Stimulated activated CD8-positive, alpha-beta memory T cell treated with anti-CD3 and anti-CD28 coated beads, Interleukin-4, amount 100 ng/mL, for 48 hours (primary cell): ENCODE measurements at regions not wholly inside any gene's neighbourhood (a gene's known extent, or its start where the extent isn't known, plus 50 kb on each side); places are given as distances from the start of the nearest gene placed in this dataset.
A peak's percentile ranks its signal among the peaks of the same experiment; 100 is the strongest.

ENCODE experiments used
- DNase-seq: peaks from one replicate; pipeline ENCODE4 v3.0.0-alpha.2; 2020

DNA sequence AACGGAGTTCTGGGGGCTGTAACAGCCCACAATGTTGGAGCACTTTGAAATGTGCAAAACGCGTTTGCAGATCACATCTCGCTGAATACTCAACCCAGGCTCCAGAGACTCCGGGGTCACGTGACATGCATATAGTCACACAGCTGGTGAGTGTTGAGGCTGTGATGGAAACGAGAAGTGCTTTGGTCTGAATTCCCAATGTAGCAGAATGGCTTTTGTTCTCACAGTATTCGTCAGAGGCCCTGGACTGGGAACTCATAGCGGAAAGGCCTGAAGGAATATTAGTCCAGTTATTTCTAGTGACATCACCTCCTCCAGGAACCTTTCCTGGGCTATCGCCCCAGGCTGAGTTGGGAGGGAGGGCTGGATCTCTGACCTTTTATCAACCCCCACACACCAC is 95.8 kb upstream of the CRHR1 start:
- no peak for DNase-seq

DNA sequence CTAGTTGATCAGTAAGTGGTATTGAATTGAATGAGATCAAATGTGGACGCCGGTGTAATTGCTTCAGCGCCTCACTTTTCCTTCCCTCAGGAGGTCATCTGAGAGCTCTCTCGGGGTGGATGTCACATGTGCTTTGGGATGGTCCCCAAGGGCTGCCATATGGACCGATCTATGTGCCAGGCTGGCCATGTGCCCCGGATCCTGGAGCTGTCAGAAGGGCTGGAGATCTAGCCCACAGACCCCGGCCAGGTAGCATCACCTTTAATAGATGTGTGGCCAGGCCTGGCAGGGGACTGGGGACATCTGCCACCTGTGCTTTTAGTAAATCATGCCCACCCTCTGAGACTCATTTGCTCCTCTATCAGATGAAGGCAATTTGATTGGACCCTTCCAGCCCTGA is 95.3 kb upstream of the CRHR1 start:
- no peak for DNase-seq

DNA sequence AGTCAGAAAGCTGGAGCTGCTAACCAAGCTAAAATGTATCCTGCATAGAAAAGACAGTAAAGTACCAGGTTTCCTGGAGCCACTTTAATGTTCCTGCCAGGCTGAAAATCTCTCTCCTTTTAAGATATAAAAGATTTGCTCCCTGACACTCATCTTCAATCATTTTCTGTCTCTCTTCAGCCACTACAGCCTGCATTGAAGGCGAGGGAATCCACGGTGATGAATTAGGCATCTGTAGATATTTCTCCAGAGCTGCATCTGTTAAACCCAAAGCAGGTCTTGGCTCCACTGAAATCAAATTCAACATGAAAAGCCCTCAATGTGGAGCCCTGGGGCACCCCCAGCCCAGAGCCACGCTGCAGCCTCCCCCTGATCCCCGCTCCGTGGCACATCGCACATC is 94.7 kb upstream of the CRHR1 start:
- DNase-seq = no peak

DNA sequence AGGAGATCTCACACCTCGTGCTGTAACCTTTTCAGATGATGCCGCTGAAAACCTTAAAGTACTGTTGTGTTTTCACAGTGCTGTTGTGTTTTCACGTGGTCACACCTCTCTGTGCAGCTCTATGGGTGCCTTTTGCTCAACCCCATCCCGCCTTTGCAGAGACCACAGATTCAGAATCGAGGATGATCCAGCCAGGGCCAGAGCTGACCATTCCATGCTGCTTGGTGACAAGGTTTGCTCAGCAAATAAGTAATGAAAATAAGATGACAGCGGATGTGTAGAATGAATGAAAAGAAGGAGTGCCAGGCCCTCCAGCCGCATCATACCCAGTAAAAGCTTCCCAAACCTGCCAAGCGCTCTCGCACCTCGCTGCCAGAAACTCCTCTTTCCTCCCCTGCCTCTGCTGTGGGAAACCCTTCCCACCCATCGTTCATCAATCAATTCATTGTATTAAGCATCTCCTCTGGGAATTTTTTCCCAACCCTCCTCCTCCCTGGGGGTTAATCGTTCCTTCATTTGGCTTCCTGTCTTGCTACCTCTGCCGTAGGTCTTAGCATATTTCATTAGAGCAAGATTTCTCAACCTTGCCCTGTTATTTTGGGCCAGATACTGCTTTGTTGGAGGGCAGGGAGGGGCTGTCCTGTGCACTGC is 93.4 kb upstream of the CRHR1 start:
- no peak for DNase-seq

DNA sequence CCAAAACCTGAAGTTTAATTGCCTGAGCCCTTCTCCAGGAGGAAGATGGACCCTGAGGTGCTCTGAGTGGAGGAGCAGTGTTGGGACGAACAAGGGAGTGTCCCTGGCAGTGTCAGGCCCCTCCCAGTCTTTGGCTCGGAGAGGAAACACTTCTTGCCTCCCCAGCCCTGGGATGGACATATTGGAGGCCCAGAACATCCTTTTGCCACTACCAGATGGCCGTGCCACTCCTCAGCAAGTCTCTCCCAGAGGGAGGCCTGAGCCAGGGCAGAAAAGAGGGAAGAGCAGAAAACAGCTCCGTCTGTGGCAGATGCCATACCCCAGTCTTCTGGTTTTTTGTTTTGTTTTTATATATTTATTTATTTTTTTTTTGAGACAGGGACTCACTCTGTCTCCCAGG is 91.5 kb upstream of the CRHR1 start:
- DNase-seq = no peak

DNA sequence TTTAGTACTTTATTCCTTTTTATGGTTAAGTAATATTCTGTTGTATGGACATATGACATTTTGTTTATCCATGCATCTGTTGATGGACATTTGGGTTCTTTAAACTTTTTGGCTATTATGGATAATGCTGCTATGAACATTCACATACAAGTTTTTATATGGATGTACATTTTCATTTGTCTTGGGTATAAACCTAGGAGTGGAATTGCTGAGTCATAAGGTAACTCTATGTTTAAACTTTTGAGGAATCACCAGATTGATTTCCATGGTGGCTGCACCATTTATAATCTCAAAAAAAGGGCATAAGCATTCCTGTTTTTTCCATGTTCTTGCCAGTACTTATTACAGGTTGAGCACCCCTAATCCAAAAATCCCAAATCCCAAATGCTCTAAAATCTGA is 90.3 kb upstream of the CRHR1 start:
- no peak for DNase-seq

DNA sequence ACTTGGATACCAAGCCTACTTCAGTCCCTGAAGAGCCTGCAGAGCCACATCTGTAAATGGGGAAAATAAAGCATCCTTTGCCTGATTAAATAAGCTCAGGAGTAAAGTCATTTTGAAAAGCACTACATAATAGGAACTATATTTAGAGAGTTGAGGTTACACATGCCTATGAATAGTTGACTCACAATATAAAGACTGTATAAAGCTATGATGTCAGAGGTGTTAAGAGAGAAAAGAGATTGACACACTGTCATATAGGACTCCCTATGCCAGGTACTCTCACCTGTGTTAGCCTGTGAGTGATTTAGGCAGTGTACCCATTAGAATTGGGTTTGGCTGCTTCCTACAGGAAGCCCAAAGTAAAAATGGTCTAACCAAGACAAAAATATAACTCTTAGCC is 87.7 kb upstream of the CRHR1 start:
- no peak for DNase-seq

DNA sequence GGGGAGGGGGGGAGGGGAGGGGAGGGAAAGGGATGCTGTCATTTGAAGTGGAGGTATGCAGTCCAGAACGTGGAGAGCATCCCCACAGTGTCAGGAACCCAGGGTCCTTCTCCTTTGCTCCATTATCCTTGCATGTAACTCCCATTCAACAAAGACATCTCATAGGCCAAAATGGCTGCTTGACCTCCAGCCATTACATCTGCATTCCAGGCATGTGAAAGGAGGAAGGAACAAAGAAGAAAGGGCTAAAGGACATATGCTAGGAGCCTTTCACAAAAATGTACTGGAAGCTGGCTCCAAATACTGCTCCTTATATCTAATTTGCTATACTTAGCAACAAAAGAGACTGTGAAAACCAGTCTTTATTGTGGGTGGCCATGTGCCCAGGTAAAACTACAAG is 87.0 kb upstream of the CRHR1 start:
- no peak for DNase-seq

DNA sequence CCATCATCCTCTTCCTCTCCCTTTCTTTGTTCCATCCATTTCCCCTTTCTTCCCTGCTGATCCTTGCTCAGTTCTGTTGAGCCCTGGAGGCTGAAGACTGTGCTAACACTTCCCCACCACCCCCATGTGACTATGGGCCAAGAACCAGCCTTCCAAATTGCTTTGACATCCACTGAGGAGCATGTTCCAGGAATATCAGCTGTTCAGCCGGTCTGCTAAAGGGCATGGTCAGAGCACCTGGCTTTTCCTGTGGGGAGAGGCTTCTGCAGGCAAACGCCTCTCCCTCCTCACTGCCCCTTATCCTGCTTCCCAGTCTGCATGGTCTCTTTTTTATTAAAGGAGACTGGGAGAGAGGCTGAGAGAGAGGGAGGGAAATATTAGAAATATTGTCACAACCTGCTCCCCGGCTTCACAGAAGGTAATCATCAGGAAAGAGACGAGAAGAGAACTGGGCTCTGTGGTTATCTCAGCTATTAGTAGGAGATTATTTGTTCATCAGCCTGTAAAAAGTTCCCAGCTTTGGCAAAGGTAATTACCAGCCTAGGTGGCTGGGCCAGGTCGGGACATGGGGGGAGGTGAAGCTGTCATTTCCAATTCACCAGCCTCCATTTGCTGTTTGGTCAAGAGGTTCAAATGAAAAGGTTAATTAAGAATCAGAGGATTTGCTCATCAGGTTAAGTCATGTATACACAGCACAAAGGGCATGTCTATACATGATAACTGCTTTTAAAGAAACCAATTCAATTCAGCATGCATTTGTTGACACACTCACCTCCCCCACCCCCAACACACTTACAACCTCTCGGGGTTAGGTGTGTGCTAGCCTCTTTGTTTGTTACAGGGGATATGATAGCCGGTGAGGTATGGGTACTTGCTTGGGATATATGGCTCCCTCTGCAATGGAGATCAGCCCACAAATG is 83.7 kb upstream of the CRHR1 start:
- DNase-seq = no peak

DNA sequence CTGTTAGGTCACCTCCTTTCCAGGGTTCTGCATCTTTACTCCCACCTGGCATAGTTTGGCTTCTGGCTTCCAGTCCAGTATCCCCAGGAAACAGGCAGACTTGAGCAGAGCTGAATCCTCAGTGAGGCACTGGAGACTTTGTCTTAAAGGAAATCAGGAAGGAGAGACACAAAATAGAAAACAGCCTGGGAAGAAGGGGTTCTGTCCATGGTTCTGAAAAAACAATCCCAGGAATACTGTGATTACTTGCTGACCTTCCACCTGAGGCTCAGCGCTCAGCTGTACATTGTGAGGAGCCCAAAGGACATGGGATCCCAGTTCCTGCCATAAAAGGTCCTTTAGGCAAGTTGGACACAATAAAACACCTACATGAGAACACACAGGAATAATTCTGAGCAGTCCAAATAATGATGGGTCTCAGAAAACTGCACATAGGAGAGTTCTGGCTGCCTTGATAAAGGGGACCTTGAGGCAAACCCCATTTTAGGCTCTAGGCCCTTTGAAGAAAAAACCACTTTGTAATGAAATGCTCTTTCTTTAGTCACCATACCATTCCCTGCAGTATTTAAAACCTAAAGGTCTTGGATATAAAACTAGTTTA is 81.4 kb upstream of the CRHR1 start:
- no peak for DNase-seq

DNA sequence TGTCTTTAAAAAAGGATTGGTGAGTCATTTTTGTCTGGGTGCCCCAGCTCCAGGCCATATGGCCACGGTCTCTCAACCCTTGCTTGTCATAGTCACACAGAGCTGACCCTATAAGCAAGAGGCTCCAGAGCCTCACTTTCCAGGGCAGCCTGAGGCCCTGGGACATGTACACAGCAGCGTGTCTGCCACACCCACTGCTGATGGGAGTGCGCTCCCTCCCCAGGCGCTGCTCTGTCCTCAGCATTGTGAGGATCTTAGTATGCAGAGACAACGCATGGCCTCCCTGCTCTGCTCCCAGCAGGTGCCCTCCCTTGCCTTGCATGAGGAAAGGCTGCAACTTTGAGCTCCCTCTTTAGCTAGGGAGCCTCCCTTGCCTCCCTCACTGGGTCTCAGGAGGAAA is 80.8 kb upstream of the CRHR1 start:
- no peak for DNase-seq

DNA sequence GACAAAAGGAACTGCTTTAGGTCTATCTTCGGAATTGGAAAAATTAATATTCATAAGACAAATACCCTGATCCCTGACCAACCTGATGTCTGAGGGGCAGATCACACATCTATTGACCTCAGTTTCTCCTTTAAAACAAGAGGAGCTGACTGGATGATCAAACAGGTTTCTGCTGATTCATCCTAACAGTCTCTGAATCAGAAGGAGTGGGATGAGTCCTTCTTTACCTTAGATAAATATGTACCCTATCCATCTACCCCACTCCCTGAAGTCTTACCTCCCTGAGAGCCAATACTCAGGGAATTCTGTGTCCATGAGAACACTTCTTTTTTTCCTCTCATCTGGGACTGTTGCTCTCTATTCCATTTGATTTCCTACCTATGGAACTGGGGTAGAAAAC is 80.3 kb upstream of the CRHR1 start:
- DNase-seq = no peak

DNA sequence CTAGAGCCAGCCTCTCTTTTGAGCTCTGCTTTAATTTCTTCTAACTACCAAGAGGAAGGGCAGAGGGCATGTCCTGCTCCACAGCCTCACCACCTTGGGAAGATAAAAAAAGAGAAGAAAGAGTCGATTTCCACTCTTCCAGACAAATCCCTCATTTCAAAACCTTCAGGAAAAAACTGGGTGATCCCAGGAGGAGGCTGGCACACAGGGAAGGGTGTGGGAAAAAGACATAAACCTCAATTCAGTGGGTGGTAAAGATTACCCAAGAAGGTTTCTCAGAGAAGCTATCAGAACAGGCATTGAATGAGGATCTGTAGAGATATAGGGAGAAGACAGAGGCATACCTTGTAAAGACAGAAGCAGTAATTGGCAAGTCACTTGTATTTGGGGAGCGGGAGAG is 79.9 kb upstream of the CRHR1 start:
- DNase-seq = no peak

DNA sequence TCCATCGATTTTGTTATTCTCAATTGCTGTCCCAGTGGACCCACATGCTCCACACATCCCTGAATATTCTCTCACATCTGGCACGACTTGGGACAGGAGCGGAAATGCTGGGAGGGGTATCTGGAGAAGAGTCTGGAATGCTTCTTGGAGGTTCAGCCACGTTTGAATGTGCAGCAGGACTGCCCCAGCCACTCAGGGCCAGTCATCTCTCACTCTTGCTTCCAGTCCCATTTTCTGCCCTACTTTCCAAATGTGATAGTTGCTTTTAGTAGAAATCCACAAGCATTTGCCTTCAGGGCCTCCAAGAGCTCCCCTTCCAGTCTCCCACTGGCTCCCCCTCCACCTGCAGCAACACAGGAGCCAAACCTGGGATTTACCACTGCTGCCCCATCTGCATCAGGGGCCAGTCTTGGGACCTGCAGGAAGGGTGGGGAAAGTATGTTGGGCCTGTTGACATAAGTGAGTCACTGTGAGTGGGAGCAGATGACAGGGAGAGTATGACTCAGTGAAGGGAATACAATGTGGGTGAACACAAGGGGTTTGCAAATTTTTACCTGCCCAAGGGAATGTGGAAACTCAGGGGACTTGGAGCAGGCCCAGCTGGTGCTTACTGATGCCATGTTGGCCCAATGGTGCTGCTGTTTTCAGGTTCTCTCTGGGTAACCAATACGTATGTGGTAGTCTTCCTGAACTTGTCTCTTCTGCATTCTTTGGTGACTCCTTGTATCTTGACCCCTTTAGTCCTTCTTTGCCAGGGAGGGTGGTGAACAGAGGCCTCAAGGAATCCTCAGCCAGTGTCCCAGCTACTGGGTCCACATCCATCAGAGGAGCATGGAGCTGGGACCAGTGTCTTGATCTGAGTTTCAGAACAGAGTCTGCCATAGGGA is 78.8 kb upstream of the CRHR1 start:
- peak; percentile 24 for DNase-seq

DNA sequence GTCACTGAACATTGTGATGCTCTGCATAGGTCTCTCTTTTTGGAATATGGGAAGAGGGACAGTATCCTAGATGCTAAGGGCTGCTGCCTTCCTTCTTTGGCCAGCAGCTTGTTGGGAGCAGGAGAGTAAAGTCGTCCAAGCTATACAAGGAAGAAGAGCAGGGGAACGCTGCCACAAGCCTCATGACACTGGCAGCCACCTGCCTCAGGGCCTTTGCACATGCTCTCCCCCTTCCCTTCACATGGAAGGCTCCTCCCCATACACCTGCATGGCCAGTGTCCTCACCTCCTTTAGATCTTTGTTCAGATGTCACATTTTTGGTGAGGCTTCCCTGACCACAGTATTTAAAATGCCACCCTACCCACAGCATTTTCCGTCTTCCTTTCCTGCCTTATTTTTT is 78.1 kb upstream of the CRHR1 start:
- DNase-seq = no peak

DNA sequence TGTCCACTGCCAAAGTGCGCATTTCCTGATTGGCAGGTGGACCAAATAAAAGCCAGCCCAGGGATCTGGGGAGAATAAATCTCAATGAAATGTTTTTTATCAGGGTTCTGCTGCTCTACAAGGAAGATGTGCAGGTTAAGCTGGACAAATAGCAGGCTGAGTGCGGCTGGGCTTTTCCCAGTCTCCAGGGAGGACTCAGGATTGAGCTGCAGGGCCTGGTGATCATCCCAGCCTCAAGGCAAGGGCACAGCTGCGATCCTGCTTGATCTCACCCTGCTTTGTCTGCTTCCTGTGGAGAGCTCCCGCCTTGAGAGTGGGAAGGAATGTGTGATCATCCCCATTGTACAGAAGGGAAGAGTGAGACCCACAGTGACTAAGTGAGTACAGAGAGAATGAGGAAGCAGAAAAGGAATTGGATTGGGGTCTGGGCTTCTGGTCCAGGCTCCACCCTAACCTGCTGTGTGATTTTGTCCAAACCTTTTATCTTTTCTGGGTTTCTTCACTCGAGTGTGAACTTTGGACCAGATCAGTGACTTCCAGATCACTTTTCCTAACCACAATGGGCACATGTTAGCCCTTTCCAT is 75.3 kb upstream of the CRHR1 start:
- DNase-seq = no peak

DNA sequence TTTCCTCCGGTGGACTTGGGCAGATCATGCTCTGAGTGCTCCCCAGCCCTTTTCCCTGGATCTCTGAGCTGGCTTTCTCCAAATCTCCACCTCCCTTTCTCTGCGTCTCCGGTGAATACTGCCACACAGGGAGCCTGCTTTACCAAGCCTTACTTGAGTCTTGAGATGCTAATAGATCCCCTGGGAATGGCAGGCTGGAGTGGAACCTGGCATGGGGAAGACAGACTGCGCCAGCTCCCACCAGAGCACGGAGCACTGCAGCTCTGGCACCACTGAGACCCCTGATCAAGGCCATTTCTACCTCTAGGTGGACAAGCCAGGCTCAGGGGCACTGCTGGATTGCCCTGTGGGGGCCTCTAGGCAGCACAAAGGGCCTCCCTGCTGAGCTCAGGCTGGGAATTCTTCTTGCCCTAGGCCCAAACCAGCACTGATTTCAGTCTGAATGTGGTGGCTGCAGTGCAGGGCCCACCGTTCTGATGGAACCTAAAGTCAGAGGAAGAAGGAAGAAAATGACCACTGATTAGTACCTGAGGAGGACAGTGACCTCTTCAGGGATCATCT is 74.3 kb upstream of the CRHR1 start:
- no peak for DNase-seq

DNA sequence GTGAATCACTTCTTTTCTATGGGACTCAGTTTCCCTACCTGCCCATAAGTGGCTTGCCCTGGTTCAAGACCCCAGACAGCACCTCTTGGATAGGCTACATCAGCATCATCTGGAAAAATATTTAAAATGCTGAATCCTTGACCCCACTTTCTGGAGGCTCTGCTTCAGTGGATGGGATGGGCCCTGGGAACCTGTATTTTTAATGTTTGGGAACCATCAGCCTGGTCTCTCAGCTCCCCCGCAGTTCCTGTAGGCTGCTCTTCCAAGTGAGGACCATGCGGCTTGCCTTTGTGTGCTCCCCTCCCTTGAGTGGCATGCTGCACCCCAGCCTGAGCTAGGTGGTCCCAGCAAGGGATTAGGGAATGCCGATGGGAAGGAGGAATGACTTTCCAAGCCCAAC is 68.3 kb upstream of the CRHR1 start:
- no peak for DNase-seq

DNA sequence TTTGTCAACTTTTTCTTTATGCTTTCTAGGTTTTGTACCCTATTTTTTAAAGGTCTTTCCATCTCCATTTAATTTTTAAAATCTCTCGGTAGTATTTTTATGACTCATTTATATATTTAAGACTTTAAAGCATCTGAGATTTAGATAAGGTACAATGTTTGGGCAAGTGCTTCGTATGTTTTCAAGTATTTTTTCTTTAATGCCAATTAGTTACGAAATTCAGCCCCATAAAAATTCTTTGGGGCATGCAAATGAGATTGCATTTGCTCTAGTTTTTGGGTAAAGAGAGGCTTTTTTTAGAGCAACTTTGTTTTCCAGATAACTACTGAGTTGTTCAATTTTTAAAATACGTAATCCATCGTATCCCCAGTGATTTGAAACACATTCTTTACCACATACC is 65.3 kb upstream of the CRHR1 start:
- no peak for DNase-seq

DNA sequence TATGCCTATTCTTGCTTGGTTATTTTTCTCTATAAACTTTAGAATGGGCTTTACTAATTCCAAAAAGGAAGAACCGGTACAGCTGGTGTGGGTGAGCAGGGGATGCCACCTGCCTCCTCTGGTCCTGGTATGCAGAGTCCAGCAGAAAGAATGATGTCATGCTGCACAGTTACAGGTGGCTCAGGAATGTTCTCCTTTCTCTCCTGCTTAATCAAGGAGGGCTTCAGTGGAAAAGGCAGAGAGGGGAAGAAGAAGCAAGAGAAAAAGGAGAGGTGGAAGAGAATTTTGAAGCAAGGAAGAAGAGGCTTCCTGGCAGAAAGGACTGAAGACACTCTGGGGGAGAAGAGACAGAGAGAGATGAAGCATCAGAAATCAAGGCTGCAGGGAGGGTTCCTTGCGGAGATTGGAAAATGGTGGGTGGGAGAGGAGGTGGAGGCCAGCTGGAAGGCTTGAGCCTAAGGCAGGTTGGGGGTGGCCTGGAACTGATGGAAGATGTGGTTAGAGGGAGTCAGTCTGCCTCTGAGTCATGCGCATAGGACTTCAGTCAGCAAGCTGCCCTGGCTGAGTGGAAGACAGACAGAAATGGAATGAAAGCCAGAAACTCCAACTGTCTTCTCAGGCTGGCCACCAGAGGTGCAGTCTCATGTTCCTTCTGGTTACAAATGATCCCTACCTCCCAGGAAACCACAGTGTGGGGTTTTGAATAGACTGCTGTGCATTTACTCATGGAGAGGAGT is 64.6 kb upstream of the CRHR1 start:
- no peak for DNase-seq

DNA sequence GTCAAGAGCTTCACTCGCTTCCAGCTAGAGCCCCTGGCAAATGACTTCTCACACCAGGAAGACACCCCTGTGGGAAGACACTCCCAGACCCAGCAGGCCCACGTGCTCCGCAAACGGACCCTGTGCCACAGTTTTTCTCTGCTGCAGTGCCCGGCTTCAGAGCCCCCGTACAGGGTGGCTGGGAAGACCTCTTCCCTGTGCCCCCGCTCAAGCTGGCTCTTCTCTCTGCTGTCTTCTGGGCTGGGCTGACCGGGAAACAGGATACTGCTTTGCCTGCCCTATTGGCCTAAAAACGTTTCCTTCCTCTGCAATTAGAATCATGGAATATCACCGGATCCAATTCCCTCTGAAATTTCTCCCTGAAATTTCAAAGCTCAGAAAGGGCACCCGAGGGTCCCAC is 63.7 kb upstream of the CRHR1 start:
- no peak for DNase-seq

DNA sequence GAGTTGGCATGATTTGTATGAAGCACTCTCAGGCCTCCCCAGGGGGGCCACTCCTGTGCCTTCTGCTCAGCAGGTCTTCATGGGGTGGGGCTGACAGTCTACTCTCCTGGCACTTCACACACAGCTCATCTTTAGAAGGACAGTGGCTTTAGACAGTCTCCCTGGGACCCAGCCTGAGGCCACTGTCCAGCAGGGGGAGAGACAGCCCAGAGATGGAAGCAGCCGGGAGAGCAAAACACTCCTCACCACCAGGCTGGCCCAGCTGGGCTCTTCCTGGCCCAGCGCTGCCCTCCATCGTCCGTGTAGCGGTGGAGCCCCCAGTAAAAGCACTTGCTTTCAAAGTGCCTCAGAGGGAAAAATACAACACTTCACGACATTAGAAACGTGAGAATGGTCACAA is 62.0 kb upstream of the CRHR1 start:
- no peak for DNase-seq
